IMR-90 (cell line): ENCODE measurements at regions not wholly inside any gene's neighbourhood (a gene's known extent, or its start where the extent isn't known, plus 50 kb on each side); places are given as distances from the start of the nearest gene placed in this dataset.

Experiments
- ATAC-seq: fragments of 200-7000 bp; cut with Tn5 transposase; 2 replicates; pipeline ENCODE4 v1.9.1; 2020; ENCODE audit warnings: low read depth, mild to moderate bottlenecking, moderate library complexity
- BruUV-seq: library from RNA; stranded (reverse); fragments of 400-500 nt; replicated peaks from 2 replicates; lab custom pipeline; 2021; lab: Mats Ljungman, UMichigan
- CTCF ChIA-PET: fragments of 300-600 bp; formaldehyde crosslinking; extraction: SDS; loops from one replicate; lab custom pipeline; 2021; ENCODE audit warnings: antibody characterized with exemption; lab: Yijun Ruan, JAX
- POLR2A ChIA-PET: fragments of 300-600 bp; sonication (Branson Sonifier 250); formaldehyde crosslinking; loops from one replicate; lab custom pipeline; 2022; ENCODE audit warnings: antibody characterized with exemption; ENCODE audit not compliant: unreplicated experiment; lab: Charles Lee
- DNase-seq: peaks from one replicate; pipeline ENCODE4 v3.0.0; 2013
- H2AFZ ChIP-seq: replicated peaks from 2 replicates; pipeline ENCODE3; 2013; ENCODE audit warnings: low read length, mild to moderate bottlenecking; ENCODE audit not compliant: poor library complexity
- H2AK5ac ChIP-seq: 2 replicates; pipeline ENCODE4 v1.6.1; 2013; ENCODE audit warnings: low read depth, low read length, inconsistent platforms
- H2AK9ac ChIP-seq: replicated peaks from 2 replicates; pipeline ENCODE3; 2013; ENCODE audit warnings: mild to moderate bottlenecking, low read depth, low read length, moderate library complexity; ENCODE audit not compliant: poor library complexity
- H2BK120ac ChIP-seq: 2 replicates; pipeline ENCODE4 v1.6.1; 2013; ENCODE audit warnings: low read depth, low read length, inconsistent platforms
- H2BK15ac ChIP-seq: 3 replicates; pipeline ENCODE4 v1.6.1; 2013; ENCODE audit warnings: low read depth, low read length, inconsistent platforms
- H2BK20ac ChIP-seq: 2 replicates; pipeline ENCODE4 v1.6.1; 2013; ENCODE audit warnings: low read depth, mild to moderate bottlenecking, inconsistent platforms, low read length, moderate library complexity
- H2BK5ac ChIP-seq: 2 replicates; pipeline ENCODE4 v1.6.1; 2013; ENCODE audit warnings: mild to moderate bottlenecking, low read depth, low read length, inconsistent platforms; ENCODE audit not compliant: poor library complexity, severe bottlenecking
- H3K14ac ChIP-seq: replicated peaks from 2 replicates; pipeline ENCODE4 v1.6.1; 2013; ENCODE audit warnings: low read depth, low read length, inconsistent platforms
- H3K18ac ChIP-seq: 2 replicates; pipeline ENCODE4 v1.6.1; 2013; ENCODE audit warnings: low read depth, low read length, control low read depth
- H3K23ac ChIP-seq: 2 replicates; pipeline ENCODE4 v1.6.1; 2013; ENCODE audit warnings: low read depth, low read length, inconsistent platforms
- H3K27ac ChIP-seq: 2 replicates; pipeline ENCODE4 v1.5.1; 2013; ENCODE audit warnings: mild to moderate bottlenecking, control low read depth, low read length; ENCODE audit not compliant: insufficient read depth
- H3K27me3 ChIP-seq: 2 replicates; pipeline ENCODE4 v1.6.1; 2013; ENCODE audit warnings: low read length; ENCODE audit not compliant: control insufficient read depth, insufficient read depth
- H3K36me3 ChIP-seq: 2 replicates; pipeline ENCODE4 v1.6.1; 2013; ENCODE audit warnings: low read length, mixed read lengths; ENCODE audit not compliant: control insufficient read depth, insufficient read depth
- H3K4ac ChIP-seq: 2 replicates; pipeline ENCODE4 v1.6.1; 2013; ENCODE audit warnings: low read depth, low read length, inconsistent platforms
- H3K4me1 ChIP-seq: 2 replicates; pipeline ENCODE4 v1.6.1; 2013; ENCODE audit warnings: low read length, mixed read lengths; ENCODE audit not compliant: control insufficient read depth, insufficient read depth
- H3K4me2 ChIP-seq: 2 replicates; pipeline ENCODE4 v1.6.1; 2013; ENCODE audit warnings: low read depth, mild to moderate bottlenecking, control low read depth, low read length, moderate library complexity
- H3K4me3 ChIP-seq: 2 replicates; pipeline ENCODE4 v1.5.1; 2013; ENCODE audit warnings: low read depth, mild to moderate bottlenecking, control low read depth, low read length, moderate library complexity; ENCODE audit not compliant: insufficient read depth
- H3K56ac ChIP-seq: 2 replicates; pipeline ENCODE4 v1.6.1; 2013; ENCODE audit warnings: low read length, inconsistent platforms; ENCODE audit not compliant: insufficient read depth; ENCODE audit errors: extremely low read depth
- H3K79me1 ChIP-seq, 2 experiments: 2 replicates each; pipeline ENCODE4 v1.6.1; 2013; ENCODE audit warnings: low read length in 2 of 2, inconsistent platforms in 1 of 2, low read depth in 1 of 2
- H3K9ac ChIP-seq: 2 replicates; pipeline ENCODE4 v1.6.1; 2013; ENCODE audit warnings: low read depth, low read length, control low read depth
- H3K9me1 ChIP-seq: 2 replicates; pipeline ENCODE4 v1.6.1; 2013; ENCODE audit warnings: low read length, inconsistent platforms; ENCODE audit not compliant: insufficient read depth
- H3K9me3 ChIP-seq: 2 replicates; pipeline ENCODE4 v1.6.1; 2013; ENCODE audit warnings: low read length; ENCODE audit not compliant: control insufficient read depth, insufficient read depth
- H4K20me1 ChIP-seq: 2 replicates; pipeline ENCODE4 v1.6.1; 2013; ENCODE audit warnings: low read length, inconsistent platforms; ENCODE audit not compliant: insufficient read depth
- H4K5ac ChIP-seq: 2 replicates; pipeline ENCODE4 v1.6.1; 2013; ENCODE audit warnings: mild to moderate bottlenecking, low read depth, low read length, control low read depth
- H4K8ac ChIP-seq, 2 experiments: 2 replicates each; pipeline ENCODE4 v1.6.1; 2013; ENCODE audit warnings: low read depth in 2 of 2, low read length in 2 of 2, control low read depth in 1 of 2, inconsistent platforms in 1 of 2
- H4K91ac ChIP-seq: 2 replicates; pipeline ENCODE4 v1.6.1; 2013; ENCODE audit warnings: low read depth, low read length, inconsistent platforms; ENCODE audit not compliant: insufficient read depth
- FOS ChIP-seq: fragments of 150-350 bp; IDR thresholded peaks from 2 replicates; pipeline ENCODE4 v1.6.1; 2016; ENCODE audit warnings: low read depth, low read length
- MAFK ChIP-seq: IDR thresholded peaks from 2 replicates; pipeline ENCODE4 v1.6.1; 2012; ENCODE audit warnings: low read depth, low read length, improper control_type of control experiment
- MAZ ChIP-seq: IDR thresholded peaks from 2 replicates; pipeline ENCODE4 v1.6.1; 2012; ENCODE audit warnings: low read depth, mild to moderate bottlenecking, low read length, improper control_type of control experiment, moderate library complexity, borderline replicate concordance
- NFE2L2 ChIP-seq: fragments of 150-350 bp; IDR thresholded peaks from 2 replicates; pipeline ENCODE4 v1.6.1; 2016; ENCODE audit warnings: low read depth, mild to moderate bottlenecking, low read length
- RFX5 ChIP-seq: IDR thresholded peaks from 2 replicates; pipeline ENCODE4 v1.8.0; 2012; ENCODE audit warnings: low read depth, mild to moderate bottlenecking, low read length, moderate library complexity
- WGBS, 2 experiments: methylation state at CpG; one replicate each; pipeline versions ENCODE4 v1.1.5 to v1.1.7; 2013; ENCODE audit warnings: missing lambda C conversion rate in 2 of 2; ENCODE audit not compliant: insufficient read length in 1 of 2; ENCODE audit errors: extremely low coverage in 2 of 2; 5-methylcytosine and 5-hydroxymethylcytosine counted together
- dilution Hi-C: fragments of 300-500 bp; cut with HindIII; formaldehyde crosslinking; loops from one replicate; pipeline ENCODE4 v1.14.3; 2018; ENCODE audit warnings: low sequenced_read_pairs; ENCODE audit not compliant: unreplicated experiment
- in situ Hi-C: fragments of 300-500 bp; cut with MboI; formaldehyde crosslinking; loops from 3 replicates; pipeline ENCODE4 v1.14.3; 2019; ENCODE audit warnings: low sequenced_read_pairs, inconsistent platforms, mixed read lengths
- intact Hi-C: fragments of 100-400 bp; cut with micrococcal nuclease; formaldehyde crosslinking; loops from 2 replicates; pipeline ENCODE4 v1.10.0; 2022

- Histone ChIP-seq H3K27ac (no peak overlapping the region), H3K18ac (no peak overlapping the region), H2BK120ac (no peak overlapping the region), H4K20me1 (no peaks in the 10 kb centered on the region), H3K79me1 (no peaks in the 10 kb centered on the region), H3K36me3 (no peaks in the 10 kb centered on the region), H2BK20ac (no peak overlapping the region), H3K9ac (no peak overlapping the region), H2AFZ (no peak overlapping the region), H2BK15ac (no peak overlapping the region), H3K56ac (no peak overlapping the region), H2BK5ac (no peak overlapping the region), H3K4me2 (no peak overlapping the region), H2AK5ac (no peak overlapping the region), H4K5ac (no peak overlapping the region), H3K4me3 (no peak overlapping the region), H4K91ac (no peak overlapping the region), H3K23ac (no peak overlapping the region), H3K14ac (no peak overlapping the region), H3K4ac (no peak overlapping the region), H2AK9ac (no peak overlapping the region), H3K27me3 (no peaks in the 10 kb centered on the region), H3K4me1 (no peaks in the 10 kb centered on the region), H4K8ac (no peak overlapping the region), H3K9me1 (no peaks in the 10 kb centered on the region), H3K9me3 (no peaks in the 10 kb centered on the region)
- in situ Hi-C loops (no loop called here), intact Hi-C loops (no loop called here), dilution Hi-C loops (no loop called here)
- WGBS, 2 experiments: no CpG with 5 or more reads among the region's 3 CpGs
- no TSS peak for BruUV-seq
- TF ChIP-seq MAZ (no peak), RFX5 (no peak), FOS (no peak), MAFK (no peak), NFE2L2 (no peak)
- POLR2A ChIA-PET: no interaction called here
- CTCF ChIA-PET: no interaction called here
- ATAC-seq (no peak), DNase-seq (no peak)
Observed at GRCh38 chr2:83160571-83160970, 1298.5 kb downstream of the SUCLG1 start.
